ENCODE measurements at regions not wholly inside any gene's neighbourhood (a gene's known extent, or its start where the extent isn't known, plus 50 kb on each side); places are given as distances from the start of the nearest gene placed in this dataset.

- Histone ChIP-seq H3K27ac (no peak overlapping the region), H3K36me3 (replicated peaks in 1 of 2; ENCODE audit: insufficient read depth in 1 of 2, low read depth in 2 of 2) (no peaks in the 10 kb centered on the region), H3K4me3 (no peak overlapping the region), H3K27me3 (no peaks in the 10 kb centered on the region), H3K4me1 (no peaks in the 10 kb centered on the region), H3K9me3 (no peaks in the 10 kb centered on the region)
- intact Hi-C loops (cut with DNase I), result no loop called here
- WGBS, 2 donors, result 82% methylated on average over 4 of the region's 4 CpGs
- DNase-seq, result no peak
- ATAC-seq, result no peak
- TF ChIP-seq POLR2A (IDR thresholded peaks at IDR 0.05), result no peak
- TF ChIP-seq CTCF (IDR thresholded peaks at IDR 0.05), result no peak
These were observed 99.1 kb downstream of the MAF start for GRCh38 chr16:79501446-79501845.

GRCh38 chr16:79500866-79501265 is 99.7 kb downstream of the MAF start:
- no peaks in the 10 kb centered on the region for H3K4me1 ChIP-seq
- H3K4me3 ChIP-seq, result no peak overlapping the region
- ATAC-seq (no peak), DNase-seq (no peak)
- TF ChIP-seq CTCF (IDR thresholded peaks at IDR 0.05), result no peak
- TF ChIP-seq POLR2A (IDR thresholded peaks at IDR 0.05), result no peak
- no peaks in the 10 kb centered on the region for H3K27me3 ChIP-seq
- intact Hi-C loops (cut with DNase I), result no loop called here
- no peaks in the 10 kb centered on the region for H3K9me3 ChIP-seq
- H3K36me3 ChIP-seq (replicated peaks in 1 of 2; ENCODE audit: insufficient read depth in 1 of 2, low read depth in 2 of 2), result no peaks in the 10 kb centered on the region
- no peak overlapping the region for H3K27ac ChIP-seq
- WGBS, 2 donors, result 87 to 100% methylated on average over 2 of the region's 2 CpGs

- TF ChIP-seq POLR2A (IDR thresholded peaks at IDR 0.05) (no peak), CTCF (IDR thresholded peaks at IDR 0.05) (no peak)
- 75 to 80% methylated on average over 2 of the region's 2 CpGs for WGBS, 2 donors
- H3K9me3 ChIP-seq, result no peaks in the 10 kb centered on the region
- intact Hi-C loops (cut with DNase I), result no loop called here
- H3K27ac ChIP-seq, result no peak overlapping the region
- no peaks in the 10 kb centered on the region for H3K27me3 ChIP-seq
- DNase-seq (no peak), ATAC-seq (no peak)
- no peaks in the 10 kb centered on the region for H3K4me1 ChIP-seq
- no peak overlapping the region for H3K4me3 ChIP-seq
- H3K36me3 ChIP-seq (replicated peaks in 1 of 2; ENCODE audit: insufficient read depth in 1 of 2, low read depth in 2 of 2), result no peaks in the 10 kb centered on the region
These were observed 100.3 kb downstream of the MAF start for GRCh38 chr16:79500286-79500685.

GRCh38 chr16:79498928-79499327 is 101.6 kb downstream of the MAF start:
- Histone ChIP-seq H3K27me3 (no peaks in the 10 kb centered on the region), H3K4me1 (no peaks in the 10 kb centered on the region), H3K36me3 (replicated peaks in 1 of 2; ENCODE audit: insufficient read depth in 1 of 2, low read depth in 2 of 2) (no peaks in the 10 kb centered on the region), H3K4me3 (no peak overlapping the region), H3K9me3 (no peaks in the 10 kb centered on the region), H3K27ac (no peak overlapping the region)
- no peak for TF ChIP-seq POLR2A (IDR thresholded peaks at IDR 0.05)
- no peak for TF ChIP-seq CTCF (IDR thresholded peaks at IDR 0.05)
- intact Hi-C loops (cut with DNase I), result no loop called here
- WGBS, 2 donors, result 50 to 67% methylated on average over 1 of the region's 1 CpG
- DNase-seq (no peak), ATAC-seq (no peak)

- Histone ChIP-seq H3K36me3 (replicated peaks in 1 of 2; ENCODE audit: insufficient read depth in 1 of 2, low read depth in 2 of 2) (no peaks in the 10 kb centered on the region), H3K4me1 (no peaks in the 10 kb centered on the region), H3K4me3 (no peak overlapping the region), H3K9me3 (no peaks in the 10 kb centered on the region), H3K27me3 (no peaks in the 10 kb centered on the region), H3K27ac (no peak overlapping the region)
- DNase-seq (no peak), ATAC-seq (no peak)
- 77 to 85% methylated on average over 6 of the region's 6 CpGs for WGBS, 2 donors
- TF ChIP-seq CTCF (IDR thresholded peaks at IDR 0.05) (no peak), POLR2A (IDR thresholded peaks at IDR 0.05) (no peak)
- intact Hi-C loops (cut with DNase I), result no loop called here
These were observed 102.8 kb downstream of the MAF start for GRCh38 chr16:79497606-79498350.

Measured in body of pancreas (tissue), 4 donors.